HCT116 (cell line): ENCODE measurements at regions not wholly inside any gene's neighbourhood (a gene's known extent, or its start where the extent isn't known, plus 50 kb on each side); places are given as distances from the start of the nearest gene placed in this dataset.

Experiments used
- ATAC-seq: fragments of 200-7000 bp; cut with Tn5 transposase; 2 replicates; pipeline ENCODE4 v1.9.1; 2020; ENCODE audit warnings: mild to moderate bottlenecking, moderate library complexity
- BruUV-seq: library from RNA; stranded (reverse); fragments of 400-500 nt; replicated peaks from 2 replicates; lab custom pipeline; 2021; lab: Mats Ljungman, UMichigan
- CTCF ChIA-PET: fragments of 300-600 bp; sonication (Branson Sonifier 250); formaldehyde crosslinking; loops from one replicate; lab custom pipeline; 2021; ENCODE audit warnings: antibody characterized with exemption; lab: Charles Lee
- POLR2A ChIA-PET: fragments of 300-600, 350-600 bp; sonication (Branson Sonifier 250); formaldehyde crosslinking; loops from one replicate; lab custom pipeline; 2021; ENCODE audit warnings: antibody characterized with exemption; lab: Charles Lee
- RAD21 ChIA-PET, 2 experiments: fragments of 300-600 bp; sonication (Branson Sonifier 250); formaldehyde crosslinking; loops; one replicate each; lab custom pipeline; 2023; ENCODE audit warnings: low total read pairs in 2 of 2; ENCODE audit not compliant: uncharacterized antibody in 2 of 2, unreplicated experiment in 2 of 2, low non-redundant PET in 1 of 2; lab: Charles Lee
- DNase-seq: peaks from one replicate; pipeline ENCODE4 v3.0.0-alpha.2; 2010; ENCODE audit warnings: low read depth, low spot score
- H2AFZ ChIP-seq: fragments of 200-600 bp; shearing (Covaris generic), sonication (generic); 2 replicates; pipeline ENCODE4 v1.6.1; 2017; ENCODE audit warnings: low read depth, mixed run types, mixed read lengths, antibody characterized with exemption, low read length; ENCODE audit not compliant: poor library complexity, severe bottlenecking
- H3K27ac ChIP-seq: 2 replicates; pipeline ENCODE4 v1.5.1; 2012; ENCODE audit warnings: low read depth, low read length
- H3K27me3 ChIP-seq: fragments of 200-600 bp; sonication (generic); 2 replicates; pipeline ENCODE4 v1.6.1; 2016; ENCODE audit warnings: mixed run types, low read length, mixed read lengths; ENCODE audit not compliant: insufficient read depth
- H3K36me3 ChIP-seq, 2 experiments: fragments of 200-500 bp in 1 of 2; fragments of 200-600 bp in 1 of 2; sonication (Bioruptor generic) in 1 of 2; sonication (generic) in 1 of 2; 2 replicates each; pipeline versions ENCODE4 v1.5.1 to v1.6.1; 2014 to 2016; ENCODE audit warnings: low read length in 2 of 2, inconsistent platforms in 1 of 2, mixed read lengths in 1 of 2, mixed run types in 1 of 2; ENCODE audit not compliant: insufficient read depth in 2 of 2, control insufficient read depth in 1 of 2
- H3K4me1 ChIP-seq, 2 experiments: fragments of 200-600 bp in 1 of 2; sonication (generic) in 1 of 2; 2 replicates each; pipeline versions ENCODE4 v1.5.1 to v1.6.1; 2012 to 2017; ENCODE audit warnings: low read length in 2 of 2, inconsistent platforms in 1 of 2, mild to moderate bottlenecking in 1 of 2, mixed read lengths in 1 of 2, mixed run types in 1 of 2, moderate library complexity in 1 of 2; ENCODE audit not compliant: insufficient read depth in 2 of 2, control insufficient read depth in 1 of 2
- H3K4me2 ChIP-seq: fragments of 200-600 bp; sonication (generic); 2 replicates; pipeline ENCODE4 v1.6.1; 2017; ENCODE audit warnings: mixed run types, low read length, mixed read lengths
- H3K4me3 ChIP-seq, 2 experiments: fragments of 200-600 bp in 1 of 2; sonication (generic) in 1 of 2; replicated peaks in 1 of 2; 2 replicates each; pipeline ENCODE4 v1.5.1; 2011 to 2016; ENCODE audit warnings: low read length in 2 of 2, control low read depth in 1 of 2, low read depth in 1 of 2, mild to moderate bottlenecking in 1 of 2, mixed read lengths in 1 of 2, mixed run types in 1 of 2
- H3K79me2 ChIP-seq: fragments of 200-600 bp; sonication (generic); 2 replicates; pipeline ENCODE4 v1.6.1; 2017; ENCODE audit warnings: mild to moderate bottlenecking, mixed run types, low read length, moderate library complexity, mixed read lengths; ENCODE audit not compliant: insufficient read depth
- H3K9ac ChIP-seq: fragments of 200-600 bp; sonication (generic); 2 replicates; pipeline ENCODE4 v1.6.1; 2016; ENCODE audit warnings: low read length, mixed read lengths
- H3K9me2 ChIP-seq: fragments of 200-600 bp; sonication (generic), shearing (Covaris generic); 2 replicates; pipeline ENCODE4 v1.6.1; 2017; ENCODE audit warnings: mixed run types, mild to moderate bottlenecking, moderate library complexity; ENCODE audit not compliant: insufficient read depth
- H3K9me3 ChIP-seq, 2 experiments: fragments of 200-500 bp in 1 of 2; fragments of 200-600 bp in 1 of 2; sonication (Bioruptor generic) in 1 of 2; sonication (generic) in 1 of 2; 2 replicates each; pipeline ENCODE4 v1.6.1; 2014 to 2017; ENCODE audit warnings: low read length in 2 of 2, mixed read lengths in 2 of 2, inconsistent platforms in 1 of 2, low read depth in 1 of 2, mild to moderate bottlenecking in 1 of 2, mixed run types in 1 of 2, moderate library complexity in 1 of 2; ENCODE audit not compliant: control insufficient read depth in 1 of 2, insufficient read depth in 1 of 2
- H4K20me1 ChIP-seq: fragments of 200-600 bp; sonication (generic), shearing (Covaris generic); 2 replicates; pipeline ENCODE4 v1.6.1; 2017; ENCODE audit warnings: mixed run types, mild to moderate bottlenecking, moderate library complexity; ENCODE audit not compliant: insufficient read depth
- ATF3 ChIP-seq: IDR thresholded peaks from 2 replicates; pipeline ENCODE4 v1.6.1; 2012
- CEBPB ChIP-seq: IDR thresholded peaks from 2 replicates; pipeline ENCODE4 v1.6.1; 2012; ENCODE audit warnings: low read depth
- CTCF ChIP-seq, 3 experiments: fragments of 200-600 bp in 1 of 3; sonication (generic) in 1 of 3; IDR thresholded peaks in 2 of 3; conservative IDR thresholded peaks in 1 of 3; 2 replicates each; pipeline ENCODE4 v1.5.1; 2012 to 2017; ENCODE audit warnings: low read depth in 2 of 3, low read length in 2 of 3, antibody characterized with exemption in 1 of 3, borderline replicate concordance in 1 of 3, control low read depth in 1 of 3, mild to moderate bottlenecking in 1 of 3, mixed read lengths in 1 of 3, mixed run types in 1 of 3, moderate library complexity in 1 of 3; ENCODE audit not compliant: insufficient read depth in 1 of 3
- EGR1 ChIP-seq: IDR thresholded peaks from 2 replicates; pipeline ENCODE4 v1.6.1; 2012; ENCODE audit warnings: low read depth
- ELF1 ChIP-seq: IDR thresholded peaks from 2 replicates; pipeline ENCODE4 v1.6.1; 2012; ENCODE audit warnings: low read depth, borderline replicate concordance
- FOSL1 ChIP-seq: IDR thresholded peaks from 2 replicates; pipeline ENCODE4 v1.6.1; 2012; ENCODE audit warnings: low read depth
- JUND ChIP-seq: IDR thresholded peaks from 2 replicates; pipeline ENCODE4 v1.6.1; 2012
- POLR2A ChIP-seq: IDR thresholded peaks from 2 replicates; pipeline ENCODE4 v1.7.0; 2011; ENCODE audit warnings: borderline replicate concordance; ENCODE audit not compliant: insufficient read depth, insufficient read length; ENCODE audit errors: extremely low read depth
- POLR2AphosphoS5 ChIP-seq: IDR thresholded peaks from 2 replicates; pipeline ENCODE4 v1.6.1; 2011; ENCODE audit warnings: mild to moderate bottlenecking, low read depth, low read length, moderate library complexity
- RAD21 ChIP-seq: IDR thresholded peaks from 2 replicates; pipeline ENCODE4 v1.6.1; 2012; ENCODE audit warnings: low read depth, mild to moderate bottlenecking
- REST ChIP-seq: IDR thresholded peaks from 2 replicates; pipeline ENCODE4 v1.6.1; 2012; ENCODE audit warnings: low read depth
- SRF ChIP-seq: IDR thresholded peaks from 2 replicates; pipeline ENCODE4 v1.6.1; 2012; ENCODE audit warnings: low read depth
- TCF7L2 ChIP-seq: IDR thresholded peaks from 2 replicates; pipeline ENCODE4 v1.7.0; 2011; ENCODE audit warnings: borderline replicate concordance, inconsistent platforms; ENCODE audit not compliant: insufficient read depth, insufficient read length; ENCODE audit errors: extremely low read depth
- ZNF274 ChIP-seq: fragments of 200-500 bp; sonication (Bioruptor generic); IDR thresholded peaks from 2 replicates; pipeline ENCODE4 v1.6.1; 2014; ENCODE audit warnings: mild to moderate bottlenecking, low read depth, low read length, inconsistent platforms
- intact Hi-C: fragments of 100-400 bp; cut with micrococcal nuclease; formaldehyde crosslinking; loops from 2 replicates; pipeline ENCODE4 v1.10.0; 2022

GRCh38 chr4:184887333-184887732 is 61.6 kb upstream of the ACSL1 start:
- H3K27ac ChIP-seq: no peak overlapping the region
- TF ChIP-seq POLR2AphosphoS5: no peak
- no peak for TF ChIP-seq TCF7L2
- no peak for TF ChIP-seq POLR2A
- TF ChIP-seq CEBPB: no peak
- no peak for TF ChIP-seq JUND
- no peak for TF ChIP-seq ELF1
- TF ChIP-seq ATF3: no peak
- no peak for TF ChIP-seq REST
- TF ChIP-seq FOSL1: no peak
- TF ChIP-seq SRF: no peak
- TF ChIP-seq RAD21: no peak
- no peak for TF ChIP-seq ZNF274
- TF ChIP-seq CTCF (IDR thresholded peaks at IDR 0.05 in 2 of 3, conservative IDR thresholded peaks at IDR 0.05 in 1 of 3; ENCODE audit: borderline replicate concordance in 1 of 3, insufficient read depth in 1 of 3, low read depth in 2 of 3, low read length in 2 of 3): no peak
- TF ChIP-seq EGR1: no peak
- H3K9me3 ChIP-seq: no peaks in the 10 kb centered on the region
- BruUV-seq: no TSS peak
- no peak overlapping the region for H3K4me2 ChIP-seq
- RAD21 ChIA-PET: no interaction called here
- POLR2A ChIA-PET: no interaction called here
- ATAC-seq (no peak), DNase-seq (no peak)
- no peak overlapping the region for H3K9ac ChIP-seq
- H3K4me1 ChIP-seq: no peaks in the 10 kb centered on the region
- intact Hi-C loops: no loop called here
- H3K79me2 ChIP-seq: no peaks in the 10 kb centered on the region
- no peaks in the 10 kb centered on the region for H3K36me3 ChIP-seq
- CTCF ChIA-PET: no interaction called here
- no peaks in the 10 kb centered on the region for H3K27me3 ChIP-seq
- no peak overlapping the region for H3K4me3 ChIP-seq
- H4K20me1 ChIP-seq: no peaks in the 10 kb centered on the region
- no peak overlapping the region for H2AFZ ChIP-seq
- H3K9me2 ChIP-seq: no peaks in the 10 kb centered on the region; the same call in 1 of the 2 replicates
